NCI-H1048 (cell line): ENCODE measurements at regions not wholly inside any gene's neighbourhood (a gene's known extent, or its start where the extent isn't known, plus 50 kb on each side); places are given as distances from the start of the nearest gene placed in this dataset.

Experiments used
- DNase-seq: peaks from one replicate; lab custom pipeline; 2025; lab: John Stamatoyannopoulos, UW

DNA sequence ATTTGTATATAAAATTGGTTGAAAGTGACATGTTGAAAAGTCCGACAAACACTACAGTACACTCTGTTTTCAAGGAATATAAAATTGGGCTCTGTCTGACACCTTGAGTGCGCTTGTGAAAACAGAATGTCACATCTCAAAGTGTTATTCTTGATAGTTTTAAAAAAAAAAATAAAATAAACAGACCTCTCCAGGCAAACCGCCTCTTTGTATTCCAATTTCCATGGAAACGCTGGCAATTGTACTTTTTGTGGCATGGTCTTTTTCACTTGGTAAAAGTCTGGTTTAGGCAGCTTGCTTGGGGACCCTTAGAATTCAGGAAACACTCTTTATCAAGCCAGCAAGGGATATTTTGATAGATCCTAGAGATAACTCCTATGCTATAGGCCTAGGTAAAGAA lies 302.5 kb downstream of the RAB28 start:
- no peak for DNase-seq

GRCh38 chr4:13180701-13181100 lies 303.4 kb downstream of the RAB28 start:
- DNase-seq, result no peak

DNA sequence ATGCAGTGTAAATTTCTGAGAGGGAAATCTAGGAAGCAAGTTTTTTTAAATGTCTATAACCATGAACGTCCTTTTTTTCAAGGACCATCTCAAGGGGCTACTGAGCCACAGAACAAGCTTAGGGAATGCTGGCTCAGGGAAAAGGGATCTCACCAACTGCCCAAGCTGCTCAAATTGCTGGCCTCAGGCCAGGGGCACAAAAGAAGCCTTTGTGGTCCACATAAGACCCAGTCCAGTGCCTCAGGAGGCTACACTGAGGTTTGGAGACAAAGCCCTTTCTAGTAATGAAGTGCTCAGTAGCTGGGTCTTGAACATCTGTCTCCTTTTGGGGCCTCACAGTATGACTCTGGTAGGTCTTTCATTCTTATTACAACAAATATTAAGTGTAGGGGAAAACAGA lies 305.5 kb downstream of the RAB28 start:
- DNase-seq, result no peak

- no peak for DNase-seq
Observed at GRCh38 chr4:13176741-13177142, 307.4 kb downstream of the RAB28 start.

- DNase-seq, result no peak
Observed at GRCh38 chr4:13174926-13175325, 309.2 kb downstream of the RAB28 start.

DNA sequence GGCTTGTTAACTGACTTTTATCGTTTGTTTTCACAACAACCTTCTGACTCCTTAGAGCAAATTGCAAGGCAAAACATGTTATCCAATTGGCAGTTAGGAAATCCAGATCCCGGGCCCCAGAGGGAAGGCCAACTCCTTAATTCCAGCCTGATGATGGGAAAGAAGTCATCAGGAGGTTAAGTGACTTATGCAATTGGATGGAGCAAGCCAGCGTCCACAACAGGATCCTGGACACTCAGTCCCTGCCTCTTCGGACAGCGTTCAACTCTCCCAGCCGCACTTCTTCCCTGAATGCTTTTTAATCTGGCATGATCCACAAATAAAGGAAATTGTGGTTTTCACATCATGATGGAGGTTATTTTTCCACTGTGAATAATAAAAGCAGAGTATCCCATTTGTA lies 310.1 kb downstream of the RAB28 start:
- DNase-seq, result no peak

DNA sequence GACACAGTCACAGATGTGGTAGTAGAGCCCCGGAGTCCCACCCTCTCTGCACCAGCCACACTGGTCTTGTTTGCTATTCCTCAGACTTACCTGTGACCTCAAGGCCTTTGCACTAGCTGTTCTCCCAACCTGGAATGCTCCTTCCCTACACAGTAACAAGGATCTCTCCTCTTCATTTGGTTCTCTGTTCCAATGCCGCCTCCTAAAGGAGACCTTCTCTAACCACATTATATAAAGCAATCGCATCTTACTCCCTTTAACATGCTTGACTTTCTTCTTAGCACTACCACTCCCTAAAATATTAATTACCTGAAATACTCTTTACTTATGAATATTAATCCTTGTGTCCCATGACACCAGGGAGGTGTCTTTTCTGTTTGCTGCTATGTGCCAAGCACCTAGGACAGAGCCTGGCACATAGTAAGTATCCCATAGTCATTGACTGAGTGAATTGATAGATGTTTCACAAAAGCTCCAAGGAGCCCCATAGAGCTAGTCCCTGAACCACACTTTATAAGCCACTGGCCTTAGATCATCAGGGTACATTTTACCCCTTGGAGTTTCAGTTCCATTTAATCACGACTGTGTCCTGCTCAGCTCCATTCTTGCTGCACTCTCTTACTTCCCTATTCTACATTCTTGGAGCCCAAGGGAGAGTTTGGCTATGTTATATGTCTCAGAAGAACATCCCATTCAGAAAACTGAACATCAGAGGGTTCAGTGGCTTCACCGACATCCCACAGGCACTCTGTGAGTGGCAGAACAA lies 312.7 kb downstream of the RAB28 start:
- DNase-seq, result no peak

GRCh38 chr4:13169731-13170525 lies 314.2 kb downstream of the RAB28 start:
- DNase-seq, result no peak

DNA sequence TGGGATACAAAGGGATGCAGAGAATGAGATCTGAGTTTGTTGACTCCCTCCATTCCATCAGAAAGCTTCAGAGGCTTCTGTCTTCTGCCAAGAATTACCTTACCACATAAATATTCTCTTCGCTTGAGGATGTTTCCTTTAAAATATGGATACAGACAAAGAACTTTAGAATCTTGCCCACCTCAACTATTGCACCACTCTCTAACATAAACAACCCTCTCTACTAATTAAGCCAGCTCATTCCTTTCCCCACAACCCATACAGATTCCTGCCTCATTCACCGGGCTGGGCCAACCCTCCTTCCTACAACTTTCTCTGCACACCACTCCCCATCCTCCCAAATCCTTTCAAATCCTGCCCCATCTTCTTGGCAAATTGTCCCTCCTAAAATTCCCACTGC lies 315.8 kb downstream of the RAB28 start:
- no peak for DNase-seq

GRCh38 chr4:13166214-13166613 lies 317.9 kb downstream of the RAB28 start:
- no peak for DNase-seq

DNA sequence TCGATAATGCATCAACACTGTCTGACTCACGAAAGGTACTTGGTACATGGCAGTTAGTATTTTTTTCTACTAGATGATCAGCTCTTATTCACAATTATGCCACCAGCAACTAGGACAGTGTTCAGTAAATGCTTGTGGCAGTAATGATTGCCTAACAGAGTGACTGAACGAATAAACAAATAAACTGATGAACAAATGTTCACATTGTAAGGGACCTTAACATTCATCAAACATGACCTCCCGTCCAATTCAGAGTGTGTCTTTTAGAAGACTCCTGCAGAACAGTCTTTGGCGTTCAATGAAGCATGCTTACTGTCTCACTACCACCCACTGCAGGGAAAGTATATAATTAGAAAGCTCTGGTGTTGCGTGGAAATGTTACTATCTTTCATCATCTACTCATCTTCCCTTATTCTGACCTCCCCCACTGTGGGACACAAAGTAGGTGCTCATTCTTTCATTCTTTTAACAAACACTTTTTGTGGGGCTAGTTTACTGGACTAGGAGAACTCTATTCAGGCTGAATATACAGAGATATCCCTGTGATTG lies 319.3 kb downstream of the RAB28 start:
- DNase-seq, result no peak

GRCh38 chr4:13162886-13163285 lies 321.3 kb downstream of the RAB28 start:
- no peak for DNase-seq

- no peak for DNase-seq
Observed at GRCh38 chr4:13160920-13161319, 323.2 kb downstream of the RAB28 start.

- no peak for DNase-seq
Observed at GRCh38 chr4:13159041-13159620, 325.0 kb downstream of the RAB28 start.

DNA sequence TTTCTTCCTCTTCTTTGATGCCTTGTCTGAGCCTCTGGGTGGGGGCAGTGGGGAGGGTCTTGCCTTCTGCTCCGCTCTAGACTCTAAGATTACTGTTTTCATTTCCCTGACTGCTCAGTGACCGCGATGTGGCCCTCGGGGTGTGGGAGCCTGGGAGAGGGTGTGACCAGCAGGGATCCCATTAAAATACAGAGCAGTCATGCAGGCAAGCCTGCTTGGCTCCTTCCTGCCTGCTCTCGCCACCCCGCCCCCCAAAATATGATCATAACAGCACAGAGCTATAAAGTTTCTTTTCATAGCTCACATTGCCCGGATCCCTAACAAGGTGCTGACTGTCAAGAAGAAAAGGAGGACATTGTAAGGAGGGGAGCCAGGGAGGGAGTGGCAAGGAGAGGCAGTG lies 332.9 kb downstream of the RAB28 start:
- DNase-seq, result no peak

GRCh38 chr4:13143222-13144070 lies 340.7 kb downstream of the RAB28 start:
- DNase-seq, result no peak

DNA sequence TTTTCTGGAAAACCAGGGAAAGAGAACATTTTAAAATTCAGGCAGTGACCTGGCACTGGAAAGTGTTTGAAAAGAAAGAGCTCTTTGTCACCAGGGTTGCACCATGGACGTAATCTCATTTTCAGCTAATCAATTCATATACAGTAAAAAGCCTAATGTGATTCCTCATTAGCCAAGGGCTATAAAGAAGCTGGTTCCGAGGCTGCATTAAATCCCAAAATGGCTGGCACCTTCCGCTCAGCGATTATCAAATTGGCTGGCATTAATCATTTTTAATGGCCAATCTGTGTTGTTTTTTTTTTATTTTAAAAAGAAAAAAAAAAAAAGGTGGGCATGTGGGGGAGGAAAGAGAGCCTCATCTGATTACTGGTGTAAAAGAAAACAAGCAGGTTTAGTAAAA lies 341.4 kb downstream of the RAB28 start:
- DNase-seq, result no peak

GRCh38 chr4:13142191-13142590 lies 341.9 kb downstream of the RAB28 start:
- no peak for DNase-seq

GRCh38 chr4:13137390-13137789 lies 346.8 kb downstream of the RAB28 start:
- DNase-seq, result no peak

- DNase-seq, result no peak
Observed at GRCh38 chr4:13133700-13134099, 350.4 kb downstream of the RAB28 start.

GRCh38 chr4:13130848-13131247 lies 353.3 kb downstream of the RAB28 start:
- no peak for DNase-seq

DNA sequence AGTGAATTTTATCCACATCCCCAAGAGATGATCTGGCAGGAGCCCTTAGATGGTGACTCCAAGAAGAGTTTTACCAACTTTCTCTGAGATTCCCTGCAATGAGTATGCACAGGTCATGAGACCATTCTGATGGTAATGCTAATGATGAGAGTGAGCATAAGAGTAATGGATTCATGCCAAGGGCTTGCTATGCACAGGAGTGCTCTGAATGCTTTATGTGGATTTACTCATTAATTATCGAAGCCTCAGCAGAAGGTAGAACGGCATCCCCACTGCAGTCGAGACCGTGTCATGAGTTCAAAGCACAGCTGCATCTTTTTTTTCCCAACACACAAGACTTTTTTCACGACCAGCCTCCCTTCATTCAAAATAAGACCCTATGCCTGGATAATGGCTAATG lies 355.0 kb downstream of the RAB28 start:
- DNase-seq, result no peak
